GM21528 (cell line): ENCODE measurements at regions not wholly inside any gene's neighbourhood (a gene's known extent, or its start where the extent isn't known, plus 50 kb on each side); places are given as distances from the start of the nearest gene placed in this dataset.

Source experiments
- ATAC-seq: cut with Tn5 transposase; IDR thresholded peaks from one replicate; pipeline ENCODE4 v1.9.1; 2021; ENCODE audit warnings: mild to moderate bottlenecking, moderate library complexity; ENCODE audit not compliant: unreplicated experiment, low FRiP score

GRCh38 chr14:22513066-22513812 is 75.8 kb downstream of the DAD1 start:
- no peak for ATAC-seq

DNA sequence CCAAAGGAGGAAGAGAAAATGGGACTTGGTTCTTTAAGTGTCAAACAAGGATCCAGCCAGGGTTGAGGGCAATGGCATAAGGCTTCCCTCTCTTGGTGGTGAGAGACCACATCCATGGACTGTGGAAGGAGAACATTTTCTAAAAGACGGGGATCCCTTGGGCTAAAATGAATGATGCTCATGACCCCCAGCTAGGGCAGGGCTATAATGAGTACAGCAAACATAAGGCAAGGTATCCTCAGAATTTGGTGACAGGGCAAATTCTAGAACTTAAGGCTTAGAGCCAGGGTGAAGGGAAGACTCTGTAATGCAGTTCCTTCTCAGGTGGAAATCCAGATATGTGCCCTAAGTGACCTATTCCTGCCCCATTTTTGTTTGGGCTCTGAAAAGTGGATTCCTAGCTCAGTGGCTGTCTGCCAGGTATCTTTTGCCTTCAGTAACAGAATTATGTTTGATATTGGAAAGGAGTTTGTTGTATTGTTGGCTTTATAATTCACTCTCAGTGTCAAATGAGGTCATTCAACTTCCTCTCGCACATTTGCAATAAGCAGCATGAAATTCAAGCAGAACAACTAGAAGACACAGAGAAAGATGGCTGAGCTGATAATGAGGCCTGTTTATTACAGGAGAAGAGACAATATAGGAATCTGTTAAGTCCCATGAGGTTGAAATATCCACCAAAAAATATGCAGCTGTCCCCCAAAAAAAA is 76.8 kb downstream of the DAD1 start:
- ATAC-seq, result no peak

DNA sequence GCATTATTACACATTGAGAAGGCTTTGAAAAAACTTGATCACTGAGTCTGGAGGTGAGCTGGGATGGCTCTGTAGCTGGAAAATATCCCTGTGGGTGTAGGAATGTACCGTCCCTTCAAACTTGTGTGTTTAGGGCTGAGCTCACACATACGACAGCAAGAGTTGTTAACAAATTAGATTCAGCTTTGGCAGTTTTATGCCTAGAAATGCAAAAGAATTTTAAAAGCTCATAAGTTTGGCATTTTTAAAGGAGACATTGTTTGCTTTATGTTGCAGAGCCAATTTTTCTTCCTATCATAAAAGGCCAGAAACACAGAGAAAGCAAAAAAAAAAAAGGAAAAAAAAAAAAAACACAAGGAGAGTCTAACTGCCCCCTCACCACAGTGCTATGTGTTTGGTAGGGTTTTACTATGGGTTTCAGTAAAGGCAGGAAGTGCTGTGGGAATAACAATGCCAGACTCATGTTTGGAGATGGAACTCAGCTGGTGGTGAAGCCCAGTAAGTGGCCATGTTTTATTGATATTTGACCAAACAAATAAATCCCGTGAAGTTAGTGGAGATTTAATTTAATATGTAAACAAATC is 78.4 kb downstream of the DAD1 start:
- no peak for ATAC-seq

DNA sequence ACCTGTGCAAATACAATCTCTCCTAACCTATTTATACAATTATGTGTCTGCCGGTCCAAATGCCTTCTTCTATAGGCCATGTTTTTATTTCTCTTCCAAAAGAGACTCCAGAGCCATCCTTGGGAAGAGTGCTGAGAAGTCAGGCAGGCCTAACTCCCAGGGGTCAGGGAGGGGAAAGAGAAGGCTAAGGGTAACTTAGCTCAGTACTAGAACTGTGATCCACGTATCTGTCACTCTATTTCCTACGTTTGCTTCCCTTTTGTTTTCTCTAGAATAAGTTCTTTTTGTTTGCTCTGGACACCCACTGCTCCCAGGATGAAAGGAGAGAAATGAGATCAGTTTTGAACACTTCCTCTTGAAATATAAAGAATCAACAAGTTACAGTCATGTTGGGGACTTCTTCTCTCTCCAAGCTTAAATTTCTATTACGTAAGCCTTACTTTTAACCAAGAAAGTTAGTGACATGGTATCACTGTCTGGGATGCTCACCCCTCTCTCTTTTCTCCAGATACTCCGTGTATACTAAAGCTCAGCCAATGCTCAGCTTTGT is 79.2 kb downstream of the DAD1 start:
- no peak for ATAC-seq

GRCh38 chr14:22509036-22509709 is 79.9 kb downstream of the DAD1 start:
- ATAC-seq, result no peak

- ATAC-seq, result no peak
Measured at GRCh38 chr14:22508662-22509035, 80.4 kb downstream of the DAD1 start.

- ATAC-seq, result no peak
Measured at GRCh38 chr14:22508150-22508457, 80.9 kb downstream of the DAD1 start.

DNA sequence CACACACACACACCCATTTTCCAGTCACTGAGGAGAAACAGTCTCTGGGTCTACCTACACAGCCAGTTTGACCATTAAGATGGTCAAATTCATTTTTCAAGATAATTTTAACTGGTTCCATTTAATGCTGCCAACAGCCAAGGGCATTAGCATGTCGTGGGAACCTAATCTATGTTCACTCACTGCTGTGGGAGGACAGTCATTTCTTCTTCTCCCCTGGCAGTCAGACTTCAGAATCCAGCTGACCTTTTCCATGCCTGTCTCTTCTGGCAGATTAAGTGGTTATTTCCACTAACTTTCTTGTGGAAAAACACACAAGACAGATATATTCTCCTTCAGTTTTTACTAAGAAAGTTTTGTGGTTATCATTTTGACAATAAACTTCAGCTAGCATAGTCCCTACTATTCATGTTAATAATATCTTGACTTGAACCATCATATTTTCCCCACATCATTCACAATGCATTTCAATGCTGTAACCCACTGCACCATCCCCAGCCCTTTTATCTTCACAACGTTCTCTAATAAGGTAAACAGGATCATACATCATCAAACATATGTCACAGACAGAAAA is 82.2 kb downstream of the DAD1 start:
- ATAC-seq, result no peak

GRCh38 chr14:22506378-22506710 is 82.7 kb downstream of the DAD1 start:
- no peak for ATAC-seq

DNA sequence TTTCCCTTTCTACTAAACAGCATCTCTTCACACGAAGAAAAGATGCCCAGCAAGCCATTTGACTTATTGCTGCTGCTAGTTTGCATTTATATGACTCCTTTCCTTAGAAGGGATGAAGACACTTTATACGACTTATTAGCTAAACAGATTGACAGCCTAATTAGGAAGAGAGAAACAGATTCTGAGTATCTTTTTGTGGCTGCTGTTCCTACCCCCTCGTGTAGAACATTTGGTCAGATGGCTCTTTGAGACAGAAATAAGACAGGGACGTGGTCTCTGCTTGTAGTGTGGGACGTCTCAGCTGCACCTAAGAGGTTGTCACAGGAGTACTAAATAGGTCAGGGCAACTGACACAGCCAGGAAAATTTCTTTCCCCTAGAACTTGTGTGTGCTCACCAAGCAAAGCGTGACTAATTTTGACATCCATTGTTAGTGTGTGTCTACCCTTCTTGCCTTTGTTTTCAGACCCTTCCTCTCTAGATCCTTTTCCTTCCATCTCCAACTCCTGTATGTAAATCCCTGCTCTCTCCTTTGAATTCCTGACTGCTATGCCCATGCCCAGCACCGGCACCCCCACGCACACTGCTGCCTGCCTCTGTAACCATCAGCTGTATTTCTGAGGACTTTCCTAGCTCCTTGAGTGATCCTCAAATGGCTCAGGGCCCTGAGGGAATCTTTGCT is 83.2 kb downstream of the DAD1 start:
- no peak for ATAC-seq

GRCh38 chr14:22505309-22505696 is 83.7 kb downstream of the DAD1 start:
- ATAC-seq, result no peak

DNA sequence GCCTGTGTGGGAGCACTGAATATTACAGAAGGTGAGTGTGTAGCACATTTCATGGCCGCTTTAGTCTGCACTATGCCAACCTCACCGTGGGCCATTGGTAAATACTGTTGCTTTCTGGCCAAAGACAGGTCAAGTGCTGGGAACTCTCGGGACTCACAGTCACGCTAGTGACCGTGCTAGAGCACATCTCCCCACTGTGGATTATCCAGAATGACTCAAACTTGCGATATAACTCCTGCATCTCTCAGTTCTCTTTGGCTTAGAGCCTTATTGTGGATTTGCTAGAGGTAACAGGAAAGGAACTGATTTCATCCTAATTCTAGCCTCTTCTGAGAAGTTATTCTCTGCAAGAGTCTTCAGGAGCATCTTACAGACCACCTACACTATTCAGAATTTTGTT is 86.5 kb downstream of the DAD1 start:
- no peak for ATAC-seq

DNA sequence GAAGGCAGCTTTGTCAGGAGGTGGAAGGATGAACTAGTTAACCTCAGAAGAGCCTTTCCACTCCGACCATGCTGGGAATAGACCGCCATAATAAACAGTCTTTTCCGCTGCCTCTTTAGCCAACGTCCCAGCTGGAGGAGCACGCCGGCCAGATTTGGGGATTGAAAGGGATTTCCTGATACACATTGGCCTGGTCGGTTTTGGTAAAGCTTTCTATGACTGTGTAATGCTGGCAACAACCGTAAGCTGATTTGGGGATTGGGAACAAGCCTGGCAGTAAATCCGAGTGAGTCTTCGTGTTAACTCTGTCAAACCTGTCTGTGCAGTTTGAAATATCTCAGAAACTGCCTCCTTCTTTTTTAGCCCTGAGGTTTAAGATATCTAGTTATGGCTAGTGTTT is 87.0 kb downstream of the DAD1 start:
- ATAC-seq, result no peak

GRCh38 chr14:22500954-22501726 is 87.9 kb downstream of the DAD1 start:
- ATAC-seq, result no peak

DNA sequence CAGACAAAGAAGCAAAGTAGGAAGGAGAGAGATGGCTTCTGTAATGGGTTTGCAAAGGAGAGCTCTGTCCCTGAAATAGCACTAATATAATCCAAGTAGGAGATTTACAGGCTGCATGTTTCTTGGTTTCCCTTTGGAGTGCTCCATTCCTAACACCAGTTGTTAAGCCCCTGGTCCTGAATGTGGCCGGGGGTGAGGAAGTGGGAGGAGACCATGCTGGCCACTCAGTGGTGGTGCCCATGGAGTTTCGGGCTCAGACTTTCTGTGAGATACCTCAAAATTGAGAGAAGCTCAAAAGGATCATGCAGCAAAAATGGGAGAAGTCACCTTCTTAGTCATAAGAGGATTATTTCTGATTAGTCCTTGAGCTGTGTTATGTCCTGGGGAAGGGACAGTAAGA is 88.5 kb downstream of the DAD1 start:
- ATAC-seq, result no peak

- no peak for ATAC-seq
Measured at GRCh38 chr14:22497671-22498093, 91.3 kb downstream of the DAD1 start.

DNA sequence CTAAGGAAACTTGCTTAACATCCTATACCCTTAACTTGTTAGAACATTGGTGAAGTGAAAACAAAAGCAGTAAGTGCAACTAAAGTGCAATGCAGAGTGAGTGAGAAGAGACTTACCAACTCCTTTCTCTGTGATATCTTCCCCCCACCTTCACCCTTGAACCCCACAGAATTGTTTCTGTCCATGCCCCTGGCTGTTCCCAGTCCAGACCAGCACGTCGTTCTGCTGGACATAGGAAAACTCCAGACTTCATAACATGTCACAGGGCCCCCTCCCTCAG is 91.9 kb downstream of the DAD1 start:
- ATAC-seq, result peak; percentile 31

DNA sequence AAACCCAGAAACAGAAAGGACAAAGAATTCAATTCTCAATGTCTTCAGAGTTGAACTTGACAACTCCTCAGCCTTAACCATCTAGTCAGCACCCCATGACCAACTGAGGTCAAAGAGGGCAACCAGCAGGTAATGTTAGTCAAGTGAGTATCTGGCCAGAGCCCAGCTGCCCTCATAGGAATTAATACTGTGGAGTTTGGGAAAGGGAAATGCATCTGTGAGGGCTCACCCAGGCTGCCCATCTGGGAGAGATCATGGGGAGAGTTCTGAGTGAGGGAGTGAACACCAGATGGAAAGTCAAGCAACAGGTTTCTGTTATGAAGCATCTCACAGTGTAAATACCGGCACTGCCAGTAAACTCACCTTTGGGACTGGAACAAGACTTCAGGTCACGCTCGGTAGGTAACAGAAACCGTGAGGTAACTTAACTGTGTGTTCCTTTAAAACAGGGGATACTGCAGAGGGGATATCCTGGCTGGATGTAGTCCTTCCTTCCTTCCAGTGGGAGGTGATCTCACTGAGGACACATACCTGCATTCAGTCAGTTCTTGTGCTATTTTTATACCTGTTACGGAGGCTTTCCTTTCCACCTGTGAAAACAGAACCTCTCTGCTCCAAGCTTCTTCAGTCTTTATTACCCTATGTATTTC is 94.4 kb downstream of the DAD1 start:
- ATAC-seq, result no peak

DNA sequence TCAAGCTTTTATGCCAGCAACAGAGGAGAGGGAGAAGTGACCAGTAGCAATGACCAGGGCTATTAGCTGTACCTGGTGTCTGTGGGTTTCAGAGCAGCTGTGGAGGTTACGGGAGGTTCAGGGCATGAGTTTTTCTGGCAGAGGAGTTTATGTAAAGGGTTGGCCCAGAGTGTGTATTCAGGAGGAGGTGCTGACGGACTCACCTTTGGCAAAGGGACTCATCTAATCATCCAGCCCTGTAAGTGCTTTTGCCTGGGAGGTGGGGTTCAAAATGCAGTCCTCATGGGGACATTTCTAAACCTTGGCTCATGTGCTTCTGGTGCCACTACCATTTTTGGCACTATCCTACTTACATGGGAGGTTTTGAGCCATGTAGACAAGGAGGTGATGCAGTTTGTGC is 95.3 kb downstream of the DAD1 start:
- no peak for ATAC-seq
